ENCODE measurements at regions not wholly inside any gene's neighbourhood (a gene's known extent, or its start where the extent isn't known, plus 50 kb on each side); places are given as distances from the start of the nearest gene placed in this dataset.

DNA sequence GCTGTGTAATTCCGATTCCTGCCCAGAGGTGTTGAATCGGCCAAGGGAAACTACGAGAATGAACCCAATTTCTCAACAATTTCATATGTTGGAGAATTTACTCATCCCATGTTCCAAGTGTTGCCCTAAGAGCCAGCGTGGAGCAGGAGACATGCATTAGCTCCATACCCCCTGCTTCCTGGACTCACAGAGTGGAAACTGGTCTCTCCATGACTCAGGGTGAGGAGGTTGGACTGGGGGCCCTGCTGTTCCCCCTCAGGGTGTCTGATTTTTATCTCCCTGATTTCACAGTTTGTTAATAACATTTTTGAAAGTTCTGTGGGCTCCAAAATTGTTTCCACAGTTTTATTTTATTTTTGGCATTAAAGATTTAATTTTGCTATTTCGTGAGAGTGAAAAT, 183.0 kb upstream of the SFRP2 start:
- Histone ChIP-seq H3K36me3 (ENCODE audit: control insufficient read depth, insufficient read depth, low read length) (no peaks in the 10 kb centered on the region), H3K4me3 (ENCODE audit: low read depth, low read length) (no peak overlapping the region), H3K27me3 (ENCODE audit: control insufficient read depth, insufficient read depth, low read length) (no peaks in the 10 kb centered on the region)
- TF ChIP-seq, protein P1, sequence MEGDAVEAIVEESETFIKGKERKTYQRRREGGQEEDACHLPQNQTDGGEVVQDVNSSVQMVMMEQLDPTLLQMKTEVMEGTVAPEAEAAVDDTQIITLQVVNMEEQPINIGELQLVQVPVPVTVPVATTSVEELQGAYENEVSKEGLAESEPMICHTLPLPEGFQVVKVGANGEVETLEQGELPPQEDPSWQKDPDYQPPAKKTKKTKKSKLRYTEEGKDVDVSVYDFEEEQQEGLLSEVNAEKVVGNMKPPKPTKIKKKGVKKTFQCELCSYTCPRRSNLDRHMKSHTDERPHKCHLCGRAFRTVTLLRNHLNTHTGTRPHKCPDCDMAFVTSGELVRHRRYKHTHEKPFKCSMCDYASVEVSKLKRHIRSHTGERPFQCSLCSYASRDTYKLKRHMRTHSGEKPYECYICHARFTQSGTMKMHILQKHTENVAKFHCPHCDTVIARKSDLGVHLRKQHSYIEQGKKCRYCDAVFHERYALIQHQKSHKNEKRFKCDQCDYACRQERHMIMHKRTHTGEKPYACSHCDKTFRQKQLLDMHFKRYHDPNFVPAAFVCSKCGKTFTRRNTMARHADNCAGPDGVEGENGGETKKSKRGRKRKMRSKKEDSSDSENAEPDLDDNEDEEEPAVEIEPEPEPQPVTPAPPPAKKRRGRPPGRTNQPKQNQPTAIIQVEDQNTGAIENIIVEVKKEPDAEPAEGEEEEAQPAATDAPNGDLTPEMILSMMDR (IDR thresholded peaks at IDR 0.05; ENCODE audit: insufficient read depth, low read length, poor library complexity, severe bottlenecking), result no peak
- no peak for DNase-seq (ENCODE audit: low read depth)

DNA sequence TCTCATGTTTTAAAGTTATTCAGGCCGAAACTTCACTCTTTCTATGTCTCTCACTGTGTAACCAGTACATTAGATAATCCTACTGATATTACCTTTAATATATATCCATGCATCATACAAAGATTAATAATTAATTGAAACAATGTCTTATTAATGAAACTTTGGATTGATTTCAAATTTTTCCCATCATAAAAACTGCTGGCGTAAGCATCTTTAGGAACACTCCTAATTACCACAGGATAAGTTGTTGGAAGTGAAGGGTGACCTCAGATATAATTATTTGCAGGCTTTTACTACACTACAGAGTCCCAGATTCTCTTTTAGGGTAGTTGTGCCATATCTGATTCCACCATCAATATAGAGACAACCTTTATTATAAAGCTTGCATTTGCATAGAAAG, 181.3 kb upstream of the SFRP2 start:
- DNase-seq (ENCODE audit: low read depth), result no peak
- H3K27me3 ChIP-seq (ENCODE audit: control insufficient read depth, insufficient read depth, low read length), result no peaks in the 10 kb centered on the region
- H3K4me3 ChIP-seq (ENCODE audit: low read depth, low read length), result no peak overlapping the region
- TF ChIP-seq, protein P1 (IDR thresholded peaks at IDR 0.05; ENCODE audit: insufficient read depth, low read length, poor library complexity, severe bottlenecking), result no peak
- no peaks in the 10 kb centered on the region for H3K36me3 ChIP-seq (ENCODE audit: control insufficient read depth, insufficient read depth, low read length)

DNA sequence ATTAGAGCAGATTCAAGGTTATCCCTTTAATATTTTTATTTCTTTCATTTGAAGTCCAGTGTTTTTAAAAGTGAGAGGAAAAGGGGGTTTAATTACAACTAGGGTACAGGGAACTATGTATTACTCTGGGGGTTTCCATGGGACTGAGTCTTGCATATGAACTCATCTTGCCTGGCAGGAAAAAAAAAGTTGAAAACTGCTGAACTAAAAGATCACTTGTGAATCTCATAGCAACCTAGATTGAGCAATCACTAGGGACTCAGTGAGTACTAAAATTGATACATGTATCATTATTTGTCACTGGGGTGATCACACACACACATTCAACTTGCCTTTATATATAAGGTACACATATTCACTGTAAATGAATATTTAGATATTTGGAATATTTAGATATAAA, 180.7 kb upstream of the SFRP2 start:
- Histone ChIP-seq H3K36me3 (ENCODE audit: control insufficient read depth, insufficient read depth, low read length) (no peaks in the 10 kb centered on the region), H3K4me3 (ENCODE audit: low read depth, low read length) (no peak overlapping the region), H3K27me3 (ENCODE audit: control insufficient read depth, insufficient read depth, low read length) (no peaks in the 10 kb centered on the region)
- TF ChIP-seq, protein P1 (IDR thresholded peaks at IDR 0.05; ENCODE audit: insufficient read depth, low read length, poor library complexity, severe bottlenecking), result no peak
- DNase-seq (ENCODE audit: low read depth), result no peak

DNA sequence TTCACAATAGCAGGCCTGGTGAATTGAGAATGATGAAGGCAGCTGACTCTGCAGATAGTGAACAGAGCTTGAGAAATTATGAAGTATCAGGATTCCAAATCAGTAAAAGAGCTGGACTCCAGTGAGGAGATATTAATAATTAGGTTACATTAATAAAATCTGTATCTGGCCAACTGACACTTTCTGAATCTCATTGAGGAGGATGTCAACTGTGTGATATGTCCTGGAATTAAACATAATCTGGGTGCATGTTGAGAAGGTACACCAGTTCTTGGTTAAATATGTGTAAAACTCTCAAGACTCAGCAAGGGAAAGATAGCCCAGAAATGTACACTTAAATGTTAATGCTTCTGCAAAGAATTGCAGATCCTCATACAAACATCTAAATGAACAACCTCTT, 177.8 kb upstream of the SFRP2 start:
- Histone ChIP-seq H3K27me3 (ENCODE audit: control insufficient read depth, insufficient read depth, low read length) (no peaks in the 10 kb centered on the region), H3K4me3 (ENCODE audit: low read depth, low read length) (no peak overlapping the region), H3K36me3 (ENCODE audit: control insufficient read depth, insufficient read depth, low read length) (no peaks in the 10 kb centered on the region)
- TF ChIP-seq, protein P1 (IDR thresholded peaks at IDR 0.05; ENCODE audit: insufficient read depth, low read length, poor library complexity, severe bottlenecking), result no peak
- no peak for DNase-seq (ENCODE audit: low read depth)

DNA sequence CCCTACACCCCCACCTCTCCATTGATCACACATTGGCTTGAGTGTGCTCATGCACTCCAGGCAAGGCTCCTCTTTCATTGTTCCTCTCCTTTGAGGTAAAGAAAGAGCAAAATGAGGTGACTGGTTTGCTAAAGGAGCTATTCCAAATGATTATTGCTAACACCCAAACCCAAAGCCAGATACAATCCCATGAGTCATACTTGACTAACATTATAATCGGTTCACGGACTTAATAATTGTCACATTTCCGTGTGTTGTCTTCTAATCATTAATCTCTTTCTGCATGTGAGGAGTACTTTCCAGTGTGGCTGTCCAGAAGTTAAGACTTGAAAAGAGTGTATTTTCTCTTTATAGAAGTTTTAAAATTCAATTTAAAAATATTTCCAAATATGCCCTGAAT, 174.3 kb upstream of the SFRP2 start:
- TF ChIP-seq, protein P1 (IDR thresholded peaks at IDR 0.05; ENCODE audit: insufficient read depth, low read length, poor library complexity, severe bottlenecking), result no peak
- no peak overlapping the region for H3K4me3 ChIP-seq (ENCODE audit: low read depth, low read length)
- no peaks in the 10 kb centered on the region for H3K36me3 ChIP-seq (ENCODE audit: control insufficient read depth, insufficient read depth, low read length)
- DNase-seq (ENCODE audit: low read depth), result no peak
- no peaks in the 10 kb centered on the region for H3K27me3 ChIP-seq (ENCODE audit: control insufficient read depth, insufficient read depth, low read length)

DNA sequence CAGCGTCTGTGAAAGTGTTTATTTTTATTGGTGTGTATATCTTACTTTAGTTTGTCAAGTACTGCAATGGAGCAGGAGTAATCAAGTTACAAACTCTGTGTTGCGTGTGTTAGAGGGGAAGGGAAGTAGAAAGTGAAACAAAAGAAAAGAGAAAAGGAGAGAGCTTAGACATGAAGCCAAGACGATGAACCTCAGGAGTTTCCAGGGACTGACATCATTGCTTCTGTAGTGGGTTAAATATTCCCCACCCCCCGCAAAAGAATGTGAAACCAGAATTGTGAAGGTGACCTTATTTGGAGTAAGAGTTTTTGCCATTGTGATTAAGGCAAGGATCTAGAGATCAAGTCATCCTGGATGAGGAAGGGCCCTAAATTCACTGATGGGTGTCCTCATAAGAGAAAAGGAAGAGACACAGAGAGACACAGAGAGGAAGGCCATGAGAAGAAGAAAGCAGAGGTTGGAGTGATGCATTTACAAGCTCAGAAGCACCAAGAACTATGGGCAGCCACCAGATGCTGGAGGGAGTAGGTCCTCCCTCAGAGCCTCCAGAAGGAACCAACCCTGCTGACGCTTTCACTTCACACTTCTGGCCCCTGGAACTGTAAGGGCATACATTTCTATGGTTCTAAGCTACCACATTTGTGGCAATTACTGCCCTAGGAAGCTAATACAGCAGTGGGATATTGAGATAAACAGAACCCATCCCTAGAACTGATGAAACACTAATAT, 173.6 kb upstream of the SFRP2 start:
- H3K36me3 ChIP-seq (ENCODE audit: control insufficient read depth, insufficient read depth, low read length), result no peaks in the 10 kb centered on the region
- TF ChIP-seq, protein P1 (IDR thresholded peaks at IDR 0.05; ENCODE audit: insufficient read depth, low read length, poor library complexity, severe bottlenecking), result no peak

More for the DNA sequence above, 173.6 kb upstream of the SFRP2 start:
- Histone ChIP-seq H3K27me3 (ENCODE audit: control insufficient read depth, insufficient read depth, low read length) (no peaks in the 10 kb centered on the region), H3K4me3 (ENCODE audit: low read depth, low read length) (no peak overlapping the region)
- DNase-seq (ENCODE audit: low read depth), result no peak

Measured in kidney epithelial cell (primary cell).